Right atrium auricular region (tissue), 2 donors: ENCODE measurements at regions not wholly inside any gene's neighbourhood (a gene's known extent, or its start where the extent isn't known, plus 50 kb on each side); places are given as distances from the start of the nearest gene placed in this dataset.

Source experiments
- DNase-seq: peaks from one replicate; pipeline ENCODE4 v3.0.0-alpha.2; 2019; ENCODE audit warnings: low spot score
- H3K27ac ChIP-seq, 2 donors: fragments of 200-600 bp; sonication (generic); 1 replicate in 1 of 2; 2 replicates in 1 of 2; pipeline ENCODE4 v1.5.1; 2016 to 2019
- H3K27me3 ChIP-seq, 2 donors: fragments of 200-600 bp; sonication (generic); one replicate each; pipeline versions ENCODE4 v1.5.1 to v1.6.0; 2017 to 2019
- H3K36me3 ChIP-seq: fragments of 200-600 bp; sonication (generic); one replicate; pipeline ENCODE4 v1.5.1; 2016
- H3K4me1 ChIP-seq, 2 donors: fragments of 200-600 bp; sonication (generic); one replicate each; pipeline versions ENCODE4 v1.5.1 to v1.6.0; 2017 to 2019
- H3K4me3 ChIP-seq, 2 donors: fragments of 200-600 bp; sonication (generic); 1 replicate in 1 of 2; 2 replicates in 1 of 2; pipeline ENCODE4 v1.5.1; 2017 to 2019; ENCODE audit warnings: mild to moderate bottlenecking in 1 of 2, moderate library complexity in 1 of 2
- H3K9me3 ChIP-seq, 2 donors: fragments of 200-600 bp; sonication (generic); one replicate each; pipeline ENCODE4 v1.5.1; 2019
- CTCF ChIP-seq, 2 donors: fragments of 200-600 bp; sonication (generic); IDR thresholded peaks; one replicate each; pipeline ENCODE4 v1.5.1; 2019; ENCODE audit warnings: antibody characterized with exemption in 2 of 2

GRCh38 chr4:123919576-123920098, 523.0 kb downstream of the SPRY1 start:
- no peaks in the 10 kb centered on the region for H3K9me3 ChIP-seq
- H3K27ac ChIP-seq = no peak overlapping the region
- H3K4me3 ChIP-seq = no peak overlapping the region
- no peaks in the 10 kb centered on the region for H3K27me3 ChIP-seq
- no peak for TF ChIP-seq CTCF (IDR thresholded peaks at IDR 0.05)
- H3K36me3 ChIP-seq = no peaks in the 10 kb centered on the region
- H3K4me1 ChIP-seq = peaks cover 0 to 7% of the 10 kb centered on the region in 2 donors
- no peak for DNase-seq

GRCh38 chr4:123921339-123921738, 524.7 kb downstream of the SPRY1 start:
- H3K9me3 ChIP-seq = no peaks in the 10 kb centered on the region
- no peak overlapping the region for H3K27ac ChIP-seq
- no peak overlapping the region for H3K4me3 ChIP-seq
- no peaks in the 10 kb centered on the region for H3K36me3 ChIP-seq
- H3K27me3 ChIP-seq = no peaks in the 10 kb centered on the region
- no peak for TF ChIP-seq CTCF (IDR thresholded peaks at IDR 0.05)
- H3K4me1 ChIP-seq = peaks cover 0 to 7% of the 10 kb centered on the region in 2 donors
- no peak for DNase-seq

- Histone ChIP-seq H3K4me1 (peaks cover 0 to 7% of the 10 kb centered on the region in 2 donors), H3K27ac (peak overlapping the region in 1 of 2 donors; percentile 18)
- no peak for TF ChIP-seq CTCF (IDR thresholded peaks at IDR 0.05)
These were observed 526.3 kb downstream of the SPRY1 start for GRCh38 chr4:123922847-123923246.

GRCh38 chr4:123924536-123924935, 527.9 kb downstream of the SPRY1 start:
- Histone ChIP-seq H3K27me3 (no peaks in the 10 kb centered on the region), H3K27ac (no peak overlapping the region), H3K4me1 (peaks cover 0 to 7% of the 10 kb centered on the region in 2 donors), H3K36me3 (no peaks in the 10 kb centered on the region), H3K9me3 (no peaks in the 10 kb centered on the region), H3K4me3 (no peak overlapping the region)
- DNase-seq = no peak
- TF ChIP-seq CTCF (IDR thresholded peaks at IDR 0.05) = no peak

More at GRCh38 chr4:123922847-123923246, 526.3 kb downstream of the SPRY1 start:
- H3K36me3 ChIP-seq = no peaks in the 10 kb centered on the region
- no peaks in the 10 kb centered on the region for H3K9me3 ChIP-seq
- H3K4me3 ChIP-seq = no peak overlapping the region
- no peaks in the 10 kb centered on the region for H3K27me3 ChIP-seq
- DNase-seq = no peak

GRCh38 chr4:123929565-123929964, 533.0 kb downstream of the SPRY1 start:
- Histone ChIP-seq H3K27me3 (no peaks in the 10 kb centered on the region), H3K4me3 (no peak overlapping the region), H3K36me3 (no peaks in the 10 kb centered on the region), H3K9me3 (no peaks in the 10 kb centered on the region), H3K4me1 (no peaks in the 10 kb centered on the region), H3K27ac (peak overlapping the region in 1 of 2 donors; percentile 14)
- TF ChIP-seq CTCF (IDR thresholded peaks at IDR 0.05) = no peak
- DNase-seq = no peak

GRCh38 chr4:123930996-123931395, 534.4 kb downstream of the SPRY1 start:
- H3K27ac ChIP-seq = no peak overlapping the region
- H3K9me3 ChIP-seq = no peaks in the 10 kb centered on the region
- no peak overlapping the region for H3K4me3 ChIP-seq
- no peak for DNase-seq
- TF ChIP-seq CTCF (IDR thresholded peaks at IDR 0.05) = no peak
- no peaks in the 10 kb centered on the region for H3K36me3 ChIP-seq
- peaks cover 0 to 2% of the 10 kb centered on the region in 2 donors for H3K4me1 ChIP-seq
- H3K27me3 ChIP-seq = no peaks in the 10 kb centered on the region
